Activated CD4-positive, alpha-beta T cell treated with anti-CD3 and anti-CD28 coated beads, Interleukin-10, Interleukin-2, amounts not matched to agents 100 ng/mL and 50 ng/mL, durations not matched to agents 16 hours and 8 hours (primary cell): ENCODE measurements at regions not wholly inside any gene's neighbourhood (a gene's known extent, or its start where the extent isn't known, plus 50 kb on each side); places are given as distances from the start of the nearest gene placed in this dataset.

Experiments used
- DNase-seq: peaks from one replicate; pipeline ENCODE4 v3.0.0-alpha.2; 2020

- DNase-seq: no peak
Measured at GRCh38 chr3:180092889-180093288, 56.2 kb upstream of the PEX5L start.

- DNase-seq: no peak
Measured at GRCh38 chr3:180093535-180093934, 56.8 kb upstream of the PEX5L start.

GRCh38 chr3:180097626-180098025 lies 60.9 kb upstream of the PEX5L start:
- no peak for DNase-seq

- no peak for DNase-seq
Measured at GRCh38 chr3:180102134-180102533, 65.4 kb upstream of the PEX5L start.

- DNase-seq: no peak
Measured at GRCh38 chr3:180102604-180103003, 65.9 kb upstream of the PEX5L start.

- DNase-seq: no peak
Measured at GRCh38 chr3:180116203-180116602, 79.5 kb upstream of the PEX5L start.

GRCh38 chr3:180116658-180117057 lies 79.9 kb upstream of the PEX5L start:
- DNase-seq: no peak

- DNase-seq: no peak
Measured at GRCh38 chr3:180117381-180118163, 80.8 kb upstream of the PEX5L start.

GRCh38 chr3:180119567-180119966 lies 82.8 kb upstream of the PEX5L start:
- DNase-seq: no peak

- no peak for DNase-seq
Measured at GRCh38 chr3:180123928-180124327, 87.2 kb upstream of the PEX5L start.

GRCh38 chr3:180131169-180131568 lies 94.4 kb upstream of the PEX5L start:
- DNase-seq: no peak

- no peak for DNase-seq
Measured at GRCh38 chr3:180135101-180135500, 98.4 kb upstream of the PEX5L start.

GRCh38 chr3:180138871-180139270 lies 102.1 kb upstream of the PEX5L start:
- DNase-seq: no peak

- no peak for DNase-seq
Measured at GRCh38 chr3:180142041-180142440, 105.3 kb upstream of the PEX5L start.

- no peak for DNase-seq
Measured at GRCh38 chr3:180142472-180142871, 105.7 kb upstream of the PEX5L start.

- no peak for DNase-seq
Measured at GRCh38 chr3:180161770-180162169, 125.0 kb upstream of the PEX5L start.

GRCh38 chr3:180175572-180175971 lies 138.8 kb upstream of the PEX5L start:
- no peak for DNase-seq

- no peak for DNase-seq
Measured at GRCh38 chr3:180176059-180176458, 139.3 kb upstream of the PEX5L start.

GRCh38 chr3:180177255-180177654 lies 140.5 kb upstream of the PEX5L start:
- no peak for DNase-seq

GRCh38 chr3:180179562-180179961 lies 142.8 kb upstream of the PEX5L start:
- no peak for DNase-seq

- DNase-seq: no peak
Measured at GRCh38 chr3:180180795-180181194, 144.1 kb upstream of the PEX5L start.

GRCh38 chr3:180181387-180181786 lies 144.7 kb upstream of the PEX5L start:
- DNase-seq: no peak

- no peak for DNase-seq
Measured at GRCh38 chr3:180183346-180183745, 146.6 kb upstream of the PEX5L start.

GRCh38 chr3:180184816-180185215 lies 148.1 kb upstream of the PEX5L start:
- no peak for DNase-seq

- DNase-seq: no peak
Measured at GRCh38 chr3:180185650-180186049, 148.9 kb upstream of the PEX5L start.
